Lower lobe of right lung (tissue), 2 donors: ENCODE measurements at regions not wholly inside any gene's neighbourhood (a gene's known extent, or its start where the extent isn't known, plus 50 kb on each side); places are given as distances from the start of the nearest gene placed in this dataset.

ENCODE experiments used
- ATAC-seq, 2 donors: fragments of 200-7000 bp; cut with Tn5 transposase; one replicate each; pipeline ENCODE4 v1.9.1; 2020 to 2022; ENCODE audit warnings: mild to moderate bottlenecking in 2 of 2, moderate library complexity in 2 of 2
- DNase-seq: peaks from one replicate; pipeline ENCODE4 v3.0.0-alpha.2; 2020
- H3K27ac ChIP-seq: fragments of 200-600 bp; one replicate; pipeline ENCODE4 v1.8.0; 2022
- H3K27me3 ChIP-seq: fragments of 200-600 bp; one replicate; pipeline ENCODE4 v1.8.0; 2022; ENCODE audit warnings: low read depth
- H3K36me3 ChIP-seq: fragments of 200-600 bp; one replicate; pipeline ENCODE4 v1.8.0; 2022; ENCODE audit warnings: mild to moderate bottlenecking
- H3K4me1 ChIP-seq: fragments of 200-600 bp; one replicate; pipeline ENCODE4 v1.8.0; 2022
- H3K4me3 ChIP-seq: fragments of 200-600 bp; one replicate; pipeline ENCODE4 v1.8.0; 2022; ENCODE audit warnings: mild to moderate bottlenecking
- H3K9me3 ChIP-seq: fragments of 200-600 bp; one replicate; pipeline ENCODE4 v1.8.0; 2022
- CTCF ChIP-seq: fragments of 200-600 bp; IDR thresholded peaks from one replicate; pipeline ENCODE4 v1.8.0; 2022; ENCODE audit warnings: antibody characterized with exemption, mild to moderate bottlenecking
- intact Hi-C: fragments of 100-400 bp; cut with DNase I; formaldehyde crosslinking; loops from one replicate; pipeline ENCODE4 v1.11.0; 2022
- donor health status: DM: no; HTN: yes; CAD: no; lungs with severe emphysema.

- Histone ChIP-seq H3K36me3 (no peaks in the 10 kb centered on the region), H3K27ac (no peak overlapping the region), H3K4me1 (no peaks in the 10 kb centered on the region), H3K27me3 (no peaks in the 10 kb centered on the region), H3K4me3 (no peak overlapping the region), H3K9me3 (no peaks in the 10 kb centered on the region)
- no peak for TF ChIP-seq CTCF
- DNase-seq: no peak
- intact Hi-C loops: no loop called here
- no peak for ATAC-seq
Observed at GRCh38 chr12:102344691-102345090, 135.7 kb downstream of the IGF1 start.

- H3K4me3 ChIP-seq: no peak overlapping the region
- no peak overlapping the region for H3K27ac ChIP-seq
- DNase-seq: no peak
- no peak for TF ChIP-seq CTCF
- intact Hi-C loops: no loop called here
- no peaks in the 10 kb centered on the region for H3K9me3 ChIP-seq
- ATAC-seq: no peak
- no peaks in the 10 kb centered on the region for H3K36me3 ChIP-seq
- no peaks in the 10 kb centered on the region for H3K27me3 ChIP-seq
- no peaks in the 10 kb centered on the region for H3K4me1 ChIP-seq
Observed at GRCh38 chr12:102343361-102344121, 136.8 kb downstream of the IGF1 start.

- Histone ChIP-seq H3K36me3 (no peaks in the 10 kb centered on the region), H3K27me3 (no peaks in the 10 kb centered on the region), H3K9me3 (no peaks in the 10 kb centered on the region), H3K4me3 (no peak overlapping the region), H3K4me1 (no peaks in the 10 kb centered on the region), H3K27ac (no peak overlapping the region)
- DNase-seq (no peak), ATAC-seq (no peak)
- no peak for TF ChIP-seq CTCF
- intact Hi-C loops: no loop called here
Observed at GRCh38 chr12:102342281-102343006, 137.9 kb downstream of the IGF1 start.

GRCh38 chr12:102334765-102335164 lies 137.1 kb upstream of the PMCH start:
- Histone ChIP-seq H3K9me3 (no peaks in the 10 kb centered on the region), H3K36me3 (no peaks in the 10 kb centered on the region), H3K4me1 (no peaks in the 10 kb centered on the region), H3K27ac (no peak overlapping the region), H3K27me3 (no peaks in the 10 kb centered on the region), H3K4me3 (no peak overlapping the region)
- DNase-seq (no peak), ATAC-seq (no peak)
- intact Hi-C loops: no loop called here
- no peak for TF ChIP-seq CTCF

- Histone ChIP-seq H3K4me3 (no peak overlapping the region), H3K36me3 (no peaks in the 10 kb centered on the region), H3K27ac (no peak overlapping the region), H3K27me3 (no peaks in the 10 kb centered on the region), H3K4me1 (no peaks in the 10 kb centered on the region), H3K9me3 (no peaks in the 10 kb centered on the region)
- intact Hi-C loops: no loop called here
- no peak for DNase-seq
- no peak for ATAC-seq
- no peak for TF ChIP-seq CTCF
Observed at GRCh38 chr12:102331419-102331818, 133.8 kb upstream of the PMCH start.
